ENCODE measurements at regions not wholly inside any gene's neighbourhood (a gene's known extent, or its start where the extent isn't known, plus 50 kb on each side); places are given as distances from the start of the nearest gene placed in this dataset.

DNA sequence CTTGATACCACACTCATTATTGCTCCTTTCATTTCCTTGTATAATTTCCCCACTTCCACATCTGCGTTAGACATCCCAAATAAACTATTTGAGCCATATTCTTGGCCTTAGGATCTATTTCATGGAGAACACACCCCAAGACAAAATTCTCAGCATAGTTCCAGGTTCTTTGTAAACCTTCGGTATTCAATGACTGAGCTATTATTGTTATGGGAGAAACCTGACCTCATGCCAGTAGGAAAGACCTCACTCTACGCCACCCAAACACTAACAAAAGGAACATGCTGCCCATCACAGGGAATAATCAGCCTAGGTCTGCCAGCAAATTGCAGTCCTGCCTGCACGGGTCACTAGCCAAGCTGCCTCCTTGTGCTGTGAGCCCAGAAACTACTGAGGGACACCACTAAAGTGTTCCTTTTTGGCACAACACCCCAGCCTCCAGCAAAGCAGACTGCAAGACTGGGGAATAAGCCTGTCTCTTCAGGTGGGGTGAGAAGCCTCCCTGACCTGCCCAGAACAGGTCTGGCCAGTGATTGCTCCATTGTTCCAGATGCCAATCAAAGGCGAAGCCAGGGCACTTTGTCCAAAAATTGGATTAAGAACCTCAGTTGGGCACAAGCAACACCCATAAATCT is 371.8 kb downstream of the MAFB start:
- TF ChIP-seq, protein P1, sequence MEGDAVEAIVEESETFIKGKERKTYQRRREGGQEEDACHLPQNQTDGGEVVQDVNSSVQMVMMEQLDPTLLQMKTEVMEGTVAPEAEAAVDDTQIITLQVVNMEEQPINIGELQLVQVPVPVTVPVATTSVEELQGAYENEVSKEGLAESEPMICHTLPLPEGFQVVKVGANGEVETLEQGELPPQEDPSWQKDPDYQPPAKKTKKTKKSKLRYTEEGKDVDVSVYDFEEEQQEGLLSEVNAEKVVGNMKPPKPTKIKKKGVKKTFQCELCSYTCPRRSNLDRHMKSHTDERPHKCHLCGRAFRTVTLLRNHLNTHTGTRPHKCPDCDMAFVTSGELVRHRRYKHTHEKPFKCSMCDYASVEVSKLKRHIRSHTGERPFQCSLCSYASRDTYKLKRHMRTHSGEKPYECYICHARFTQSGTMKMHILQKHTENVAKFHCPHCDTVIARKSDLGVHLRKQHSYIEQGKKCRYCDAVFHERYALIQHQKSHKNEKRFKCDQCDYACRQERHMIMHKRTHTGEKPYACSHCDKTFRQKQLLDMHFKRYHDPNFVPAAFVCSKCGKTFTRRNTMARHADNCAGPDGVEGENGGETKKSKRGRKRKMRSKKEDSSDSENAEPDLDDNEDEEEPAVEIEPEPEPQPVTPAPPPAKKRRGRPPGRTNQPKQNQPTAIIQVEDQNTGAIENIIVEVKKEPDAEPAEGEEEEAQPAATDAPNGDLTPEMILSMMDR (conservative IDR thresholded peaks at IDR 0.05; ENCODE audit: low read depth in 2 of 2) = no peak
- TF ChIP-seq EZH2 (IDR thresholded peaks at IDR 0.05; ENCODE audit: low read depth, unreplicated experiment) (no peak), EZH2phosphoT487 (IDR thresholded peaks at IDR 0.05; ENCODE audit: unreplicated experiment) (no peak), JUNB (IDR thresholded peaks at IDR 0.05; ENCODE audit: unreplicated experiment) (no peak), CREB1 (CRISPR knock-in tag; IDR thresholded peaks at IDR 0.05; ENCODE audit: low read depth) (no peak), POLR2AphosphoS5 (IDR thresholded peaks at IDR 0.05; ENCODE audit: low read depth) (no peak), NANOG (IDR thresholded peaks at IDR 0.05; ENCODE audit: borderline replicate concordance) (no peak), ZNF114 (CRISPR knock-in tag; IDR thresholded peaks at IDR 0.05) (no peak)
